ENCODE measurements at regions not wholly inside any gene's neighbourhood (a gene's known extent, or its start where the extent isn't known, plus 50 kb on each side); places are given as distances from the start of the nearest gene placed in this dataset.

GRCh38 chr9:117787746-117788145 is 83.5 kb downstream of the TLR4 start:
- Histone ChIP-seq H3K4me1 (no peaks in the 10 kb centered on the region), H3K4me3 (ENCODE audit: low read depth, low read length) (no peak overlapping the region), H3K9me3 (no peaks in the 10 kb centered on the region), H3K27me3 (no peaks in the 10 kb centered on the region), H3K36me3 (no peaks in the 10 kb centered on the region)
- TF ChIP-seq CTCF (IDR thresholded peaks at IDR 0.05; ENCODE audit: low read depth, low read length) = no peak
- DNase-seq = no peak

DNA sequence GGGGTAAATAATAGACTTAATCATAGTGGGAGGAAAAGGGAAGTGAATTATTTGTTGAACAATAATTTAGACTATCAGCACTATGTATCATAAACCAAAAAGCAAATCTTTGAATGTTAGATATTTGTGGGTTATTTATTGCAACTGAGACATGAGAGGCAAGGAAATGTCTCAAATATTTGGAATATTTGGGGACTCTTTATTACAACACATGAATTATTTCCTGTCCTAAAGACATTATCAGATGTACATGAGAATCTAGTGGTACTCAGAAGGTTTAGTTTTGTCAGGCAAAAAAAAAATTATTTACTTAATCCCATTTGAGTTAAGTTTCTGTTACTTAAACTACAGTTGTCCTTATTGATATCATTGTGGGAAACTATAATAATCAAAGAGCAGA is 91.1 kb downstream of the TLR4 start:
- no peak overlapping the region for H3K4me3 ChIP-seq (ENCODE audit: low read depth, low read length)
- DNase-seq = no peak
- no peaks in the 10 kb centered on the region for H3K36me3 ChIP-seq
- H3K9me3 ChIP-seq = no peaks in the 10 kb centered on the region
- TF ChIP-seq CTCF (IDR thresholded peaks at IDR 0.05; ENCODE audit: low read depth, low read length) = no peak
- H3K27me3 ChIP-seq = peaks cover 3% of the 10 kb centered on the region; the same call in 1 of the 2 replicates
- no peaks in the 10 kb centered on the region for H3K4me1 ChIP-seq

- no peak overlapping the region for H3K4me3 ChIP-seq (ENCODE audit: low read depth, low read length)
- H3K9me3 ChIP-seq = no peaks in the 10 kb centered on the region
- H3K4me1 ChIP-seq = no peaks in the 10 kb centered on the region
- no peaks in the 10 kb centered on the region for H3K36me3 ChIP-seq
- no peak for DNase-seq
- peaks cover 3% of the 10 kb centered on the region; the same call in 1 of the 2 replicates for H3K27me3 ChIP-seq
- TF ChIP-seq CTCF (IDR thresholded peaks at IDR 0.05; ENCODE audit: low read depth, low read length) = no peak
Observed at GRCh38 chr9:117796681-117797080, 92.5 kb downstream of the TLR4 start.

DNA sequence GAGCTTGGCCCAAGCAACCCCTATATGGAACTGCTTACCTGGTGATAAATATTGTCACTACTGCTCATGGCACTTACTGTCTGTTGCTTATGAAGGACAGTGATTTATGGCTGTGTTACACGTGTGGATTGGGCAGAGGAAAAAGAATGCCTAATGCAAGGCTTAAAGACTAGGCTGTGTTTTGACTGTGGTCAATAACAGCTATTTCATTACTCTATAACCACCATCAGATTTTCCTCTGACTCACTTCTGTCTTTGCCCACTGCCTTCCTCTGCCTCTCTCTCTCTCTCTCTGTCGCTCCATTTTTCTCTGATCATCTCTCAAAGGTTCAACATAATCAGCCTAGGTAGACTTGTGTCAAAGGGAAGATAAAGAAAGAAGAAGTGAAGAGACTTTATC is 96.2 kb downstream of the TLR4 start:
- Histone ChIP-seq H3K9me3 (no peaks in the 10 kb centered on the region), H3K4me3 (ENCODE audit: low read depth, low read length) (no peak overlapping the region), H3K36me3 (no peaks in the 10 kb centered on the region), H3K4me1 (no peaks in the 10 kb centered on the region), H3K27me3 (no peaks in the 10 kb centered on the region)
- DNase-seq = no peak
- no peak for TF ChIP-seq CTCF (IDR thresholded peaks at IDR 0.05; ENCODE audit: low read depth, low read length)

- Histone ChIP-seq H3K9me3 (no peaks in the 10 kb centered on the region), H3K4me1 (no peaks in the 10 kb centered on the region), H3K36me3 (no peaks in the 10 kb centered on the region), H3K4me3 (ENCODE audit: low read depth, low read length) (no peak overlapping the region), H3K27me3 (no peaks in the 10 kb centered on the region)
- no peak for DNase-seq
- TF ChIP-seq CTCF (IDR thresholded peaks at IDR 0.05; ENCODE audit: low read depth, low read length) = no peak
Observed at GRCh38 chr9:117809751-117810150, 105.5 kb downstream of the TLR4 start.

GRCh38 chr9:117815315-117815714 is 111.1 kb downstream of the TLR4 start:
- Histone ChIP-seq H3K36me3 (no peaks in the 10 kb centered on the region), H3K27me3 (peaks cover 3% of the 10 kb centered on the region), H3K4me3 (ENCODE audit: low read depth, low read length) (no peak overlapping the region), H3K9me3 (no peaks in the 10 kb centered on the region), H3K4me1 (no peaks in the 10 kb centered on the region)
- no peak for TF ChIP-seq CTCF (IDR thresholded peaks at IDR 0.05; ENCODE audit: low read depth, low read length)
- no peak for DNase-seq

Data from BE2C (cell line).